Activated CD4-positive, alpha-beta T cell treated with anti-CD3 and anti-CD28 coated beads, Interleukin-2, amount 10 ng/mL, durations not matched to agents 24 days and 14 days (primary cell): ENCODE measurements at regions not wholly inside any gene's neighbourhood (a gene's known extent, or its start where the extent isn't known, plus 50 kb on each side); places are given as distances from the start of the nearest gene placed in this dataset.
"Not testable (repeated sequence)": the region's sequence is repeated elsewhere in the genome, so short reads cannot be mapped to it uniquely, and the experiment has no call there.

Experiments used
- DNase-seq: peaks from one replicate; pipeline ENCODE4 v3.0.0; 2022
- H3K27ac Mint-ChIP-seq: one replicate; pipeline ENCODE4 v1.8.0; 2022; ENCODE audit warnings: mild to moderate bottlenecking, mixed read lengths
- H3K27me3 Mint-ChIP-seq: one replicate; pipeline ENCODE4 v1.8.0; 2022; ENCODE audit warnings: mixed read lengths
- H3K36me3 Mint-ChIP-seq: one replicate; pipeline ENCODE4 v1.8.0; 2022; ENCODE audit warnings: low read depth, mild to moderate bottlenecking, mixed read lengths
- H3K4me1 Mint-ChIP-seq: one replicate; pipeline ENCODE4 v1.8.0; 2021; ENCODE audit warnings: mixed read lengths
- H3K4me3 Mint-ChIP-seq: one replicate; pipeline ENCODE4 v1.8.0; 2022; ENCODE audit warnings: mild to moderate bottlenecking, moderate library complexity, mixed read lengths
- H3K9me3 Mint-ChIP-seq: one replicate; pipeline ENCODE4 v1.8.0; 2021; ENCODE audit warnings: mixed read lengths
- intact Hi-C: fragments of 100-400 bp; cut with micrococcal nuclease; formaldehyde crosslinking; loops from one replicate; pipeline ENCODE4 v1.15.1; 2023

DNA sequence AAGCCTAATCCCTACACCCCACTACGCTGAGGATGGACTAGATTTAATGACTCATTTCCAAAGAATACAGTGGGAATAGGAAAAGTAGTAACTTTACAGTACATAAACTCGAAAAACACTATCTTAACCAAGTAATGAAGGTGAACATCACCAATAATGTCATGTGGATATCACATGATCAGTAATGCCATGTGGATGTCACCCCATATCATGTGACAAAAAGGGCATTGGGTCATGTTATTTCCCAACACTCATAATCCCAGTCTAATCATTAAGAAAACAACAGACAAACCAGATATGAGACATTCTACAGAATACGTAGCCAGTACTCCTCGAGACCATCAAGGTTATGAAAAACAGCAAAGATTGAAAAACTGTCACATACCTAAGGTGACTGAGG, 667.3 kb upstream of the CRIM1 start:
- Mint-ChIP-seq H3K36me3 (no peaks in the 10 kb centered on the region), H3K27ac (no peak overlapping the region), H3K9me3 (no peaks in the 10 kb centered on the region), H3K4me1 (no peaks in the 10 kb centered on the region), H3K4me3 (no peak overlapping the region), H3K27me3 (no peaks in the 10 kb centered on the region)
- DNase-seq, result no peak
- intact Hi-C loops, result no loop called here

DNA sequence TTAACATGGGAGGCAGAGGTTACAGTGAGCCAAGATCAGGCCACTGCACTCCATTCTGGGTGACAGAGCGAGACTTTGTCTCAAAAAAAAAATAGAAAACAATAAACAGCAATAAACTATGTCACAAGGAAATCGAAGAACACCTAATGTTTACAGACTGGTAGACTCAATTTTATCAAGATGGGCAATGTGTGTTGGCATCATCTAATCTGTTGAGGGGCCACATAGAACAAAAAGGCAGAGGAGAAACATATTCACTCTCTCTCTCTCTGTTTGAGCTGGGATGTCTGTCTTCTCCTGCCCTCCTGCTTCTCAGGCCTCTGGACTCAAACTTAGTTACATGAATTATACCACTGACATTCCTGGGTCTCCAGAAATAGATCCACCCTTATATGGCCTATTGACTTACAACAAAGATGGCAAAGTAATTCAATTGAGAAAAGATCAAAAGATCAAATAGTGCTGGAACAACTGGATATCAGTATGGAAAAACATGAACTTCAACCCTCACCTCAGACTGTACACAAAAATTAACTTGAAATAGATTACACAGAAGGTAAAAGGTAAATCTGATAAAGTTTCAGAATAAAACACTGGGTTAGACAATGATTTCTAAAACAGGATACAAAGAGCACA, 703.8 kb upstream of the CRIM1 start:
- intact Hi-C loops, result no loop called here
- Mint-ChIP-seq H3K27ac (no peak overlapping the region), H3K9me3 (no peaks in the 10 kb centered on the region), H3K4me3 (no peak overlapping the region), H3K27me3 (no peaks in the 10 kb centered on the region), H3K36me3 (no peaks in the 10 kb centered on the region), H3K4me1 (no peaks in the 10 kb centered on the region)
- no peak for DNase-seq

DNA sequence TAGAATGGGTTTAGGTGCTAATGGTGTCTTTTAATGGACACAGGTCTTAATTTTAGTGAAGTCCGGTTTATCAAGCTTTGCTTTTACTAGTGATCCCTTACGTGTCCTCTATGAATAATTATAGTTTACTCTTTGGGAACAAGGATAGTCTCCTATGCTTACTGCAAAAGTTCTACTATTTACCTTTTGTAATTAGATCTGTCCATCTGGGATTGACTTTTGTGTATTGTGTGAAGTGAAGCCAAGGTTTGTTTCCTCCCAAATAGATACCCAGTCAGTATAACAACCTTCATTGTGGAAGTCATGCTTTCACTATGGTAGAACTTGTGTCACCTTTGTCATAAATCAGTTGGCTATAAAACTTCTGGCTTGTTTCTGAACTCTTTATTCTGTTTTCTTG, 740.9 kb upstream of the CRIM1 start:
- intact Hi-C loops, result no loop called here
- DNase-seq, result no peak
- Mint-ChIP-seq H3K36me3 (no peaks in the 10 kb centered on the region), H3K9me3 (no peaks in the 10 kb centered on the region), H3K4me1 (no peaks in the 10 kb centered on the region), H3K4me3 (no peak overlapping the region), H3K27me3 (no peaks in the 10 kb centered on the region), H3K27ac (no peak overlapping the region)

DNA sequence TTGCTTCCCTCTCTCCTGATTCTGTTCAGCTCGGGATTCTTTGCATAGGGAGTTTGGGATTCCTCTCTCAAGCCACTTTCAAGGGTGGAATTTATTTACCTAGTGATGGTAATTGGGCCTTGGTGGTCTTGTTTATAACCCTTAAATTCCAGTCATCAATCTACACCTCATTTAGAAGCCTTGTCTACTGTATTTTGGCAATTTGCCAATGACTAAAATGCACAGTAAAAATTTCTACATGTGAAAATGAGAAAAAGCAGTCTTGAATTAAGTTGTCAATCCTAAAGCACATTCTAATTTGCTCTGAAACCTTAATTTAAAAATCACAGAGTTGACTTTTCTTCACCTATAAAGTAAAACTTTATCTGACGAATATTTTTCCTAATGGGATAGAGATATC, 749.2 kb upstream of the CRIM1 start:
- no peak overlapping the region for H3K4me3 Mint-ChIP-seq
- H3K4me1 Mint-ChIP-seq, result no peaks in the 10 kb centered on the region
- no peak for DNase-seq
- no peaks in the 10 kb centered on the region for H3K9me3 Mint-ChIP-seq
- no peaks in the 10 kb centered on the region for H3K27me3 Mint-ChIP-seq
- intact Hi-C loops, result no loop called here
- no peak overlapping the region for H3K27ac Mint-ChIP-seq
- no peaks in the 10 kb centered on the region for H3K36me3 Mint-ChIP-seq

DNA sequence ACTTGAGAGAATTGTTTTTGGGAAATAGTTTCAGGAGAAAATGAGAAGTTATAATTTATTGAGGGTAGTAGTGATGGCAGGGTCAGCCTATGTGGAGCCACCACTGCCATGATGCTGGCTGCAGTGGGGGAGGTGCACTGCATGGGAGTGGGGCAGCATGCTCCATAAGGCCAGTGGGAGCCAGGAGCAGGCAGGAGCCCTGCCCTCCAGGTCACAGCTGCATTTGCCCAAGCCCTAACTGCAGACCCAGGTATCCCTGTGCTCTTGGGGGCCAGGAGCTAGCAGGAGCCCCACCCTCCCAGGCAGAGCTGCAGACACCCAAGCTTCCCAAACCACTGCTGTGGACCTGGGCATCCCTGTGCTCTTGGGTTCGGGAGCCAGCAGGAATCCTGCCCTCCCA, 757.3 kb upstream of the CRIM1 start:
- H3K27me3 Mint-ChIP-seq, result no peaks in the 10 kb centered on the region
- no peaks in the 10 kb centered on the region for H3K4me1 Mint-ChIP-seq
- no peak for DNase-seq
- intact Hi-C loops, result no loop called here
- H3K36me3 Mint-ChIP-seq, result no peaks in the 10 kb centered on the region
- H3K27ac Mint-ChIP-seq, result no peak overlapping the region
- H3K9me3 Mint-ChIP-seq, result no peaks in the 10 kb centered on the region
- no peak overlapping the region for H3K4me3 Mint-ChIP-seq

DNA sequence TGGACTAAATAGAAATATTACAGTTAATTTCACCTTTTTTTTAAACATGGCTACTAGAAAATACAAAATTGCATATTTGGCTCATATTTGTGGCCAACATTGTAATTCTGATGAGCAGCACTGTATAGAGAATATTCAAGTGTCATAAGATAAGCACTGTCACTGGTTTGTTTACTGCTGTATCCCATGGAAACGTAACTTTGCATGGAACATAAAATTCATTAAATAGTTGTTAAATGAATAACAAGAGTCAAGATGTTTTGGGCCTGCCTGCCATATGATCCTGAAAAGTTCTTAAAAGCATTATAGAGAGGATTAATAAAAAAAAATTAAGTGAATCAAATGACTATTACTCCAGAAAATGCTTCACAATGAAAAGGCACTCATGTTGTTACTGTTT, 763.7 kb upstream of the CRIM1 start:
- Mint-ChIP-seq H3K36me3 (no peaks in the 10 kb centered on the region), H3K27me3 (no peaks in the 10 kb centered on the region), H3K4me3 (no peak overlapping the region), H3K27ac (no peak overlapping the region), H3K9me3 (no peaks in the 10 kb centered on the region), H3K4me1 (no peaks in the 10 kb centered on the region)
- no peak for DNase-seq
- intact Hi-C loops, result no loop called here

DNA sequence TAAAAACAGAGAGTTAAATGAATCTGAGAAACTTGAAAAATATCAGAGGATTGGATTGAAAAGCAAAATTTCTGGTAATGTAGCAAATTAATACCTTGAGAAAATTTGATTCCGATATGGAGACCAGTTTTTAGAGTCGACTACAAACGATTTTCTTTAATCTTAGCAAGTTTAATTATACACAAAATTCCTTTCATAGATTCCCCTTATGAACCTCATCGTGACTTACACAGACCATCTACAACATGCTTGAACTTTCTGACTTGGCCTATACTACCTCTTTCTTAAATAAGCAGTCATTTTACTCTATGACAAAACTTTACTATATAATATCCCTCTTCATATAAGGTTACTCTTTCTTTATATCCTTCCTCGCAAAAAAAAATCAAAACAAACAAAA, 769.6 kb upstream of the CRIM1 start:
- no peaks in the 10 kb centered on the region for H3K36me3 Mint-ChIP-seq
- H3K27me3 Mint-ChIP-seq, result no peaks in the 10 kb centered on the region
- no peaks in the 10 kb centered on the region for H3K4me1 Mint-ChIP-seq
- no peak overlapping the region for H3K4me3 Mint-ChIP-seq
- DNase-seq, result no peak
- no peak overlapping the region for H3K27ac Mint-ChIP-seq
- intact Hi-C loops, result no loop called here
- peaks cover 4% of the 10 kb centered on the region for H3K9me3 Mint-ChIP-seq

DNA sequence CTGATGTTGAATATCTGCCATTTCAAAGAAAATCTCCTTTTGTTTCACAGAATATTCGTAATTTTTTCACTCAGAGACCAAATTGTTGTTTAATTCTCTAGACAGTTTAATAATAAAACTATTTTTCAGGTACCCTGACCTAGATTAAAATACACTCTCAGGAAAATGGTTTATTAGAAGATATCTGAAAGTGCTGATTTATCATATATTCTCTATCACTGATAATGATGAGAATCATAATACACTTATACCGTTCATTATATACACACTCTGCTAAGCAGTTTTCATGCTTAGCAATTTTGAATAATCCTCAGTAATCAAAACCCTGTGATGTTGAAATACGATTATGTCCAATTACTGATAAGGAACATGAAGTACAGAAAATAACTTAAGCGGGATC, 772.9 kb upstream of the CRIM1 start:
- peaks cover 4% of the 10 kb centered on the region for H3K9me3 Mint-ChIP-seq
- no peaks in the 10 kb centered on the region for H3K36me3 Mint-ChIP-seq
- no peak for DNase-seq

DNA sequence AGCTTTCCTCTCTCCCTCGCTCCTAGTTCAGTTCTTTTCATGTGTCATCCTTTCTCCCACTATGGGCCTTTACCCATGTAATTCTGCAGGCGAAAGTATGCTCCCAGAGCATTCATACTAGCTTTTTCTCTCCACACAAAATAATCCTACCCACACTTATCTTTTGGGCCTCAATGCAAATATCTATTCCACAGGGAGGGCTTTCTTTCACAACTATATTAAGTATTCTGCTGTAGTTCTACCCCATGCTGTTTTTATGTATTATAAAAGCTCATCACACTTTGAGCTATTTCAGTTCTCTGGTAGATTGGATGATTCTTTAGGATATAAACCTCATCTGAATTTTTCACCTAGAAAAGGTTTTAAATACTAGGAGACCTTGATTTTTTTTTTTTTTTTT, 774.6 kb upstream of the CRIM1 start:
- DNase-seq, result no peak
- H3K27ac Mint-ChIP-seq, result no peak overlapping the region
- intact Hi-C loops, result no loop called here
- H3K4me1 Mint-ChIP-seq, result no peaks in the 10 kb centered on the region
- no peak overlapping the region for H3K4me3 Mint-ChIP-seq
- no peaks in the 10 kb centered on the region for H3K27me3 Mint-ChIP-seq
- peaks cover under 1% of the 10 kb centered on the region for H3K9me3 Mint-ChIP-seq
- H3K36me3 Mint-ChIP-seq, result no peaks in the 10 kb centered on the region

More for the DNA sequence above, 772.9 kb upstream of the CRIM1 start:
- Mint-ChIP-seq H3K27ac (no peak overlapping the region), H3K4me3 (no peak overlapping the region), H3K27me3 (no peaks in the 10 kb centered on the region), H3K4me1 (no peaks in the 10 kb centered on the region)
- intact Hi-C loops, result no loop called here

DNA sequence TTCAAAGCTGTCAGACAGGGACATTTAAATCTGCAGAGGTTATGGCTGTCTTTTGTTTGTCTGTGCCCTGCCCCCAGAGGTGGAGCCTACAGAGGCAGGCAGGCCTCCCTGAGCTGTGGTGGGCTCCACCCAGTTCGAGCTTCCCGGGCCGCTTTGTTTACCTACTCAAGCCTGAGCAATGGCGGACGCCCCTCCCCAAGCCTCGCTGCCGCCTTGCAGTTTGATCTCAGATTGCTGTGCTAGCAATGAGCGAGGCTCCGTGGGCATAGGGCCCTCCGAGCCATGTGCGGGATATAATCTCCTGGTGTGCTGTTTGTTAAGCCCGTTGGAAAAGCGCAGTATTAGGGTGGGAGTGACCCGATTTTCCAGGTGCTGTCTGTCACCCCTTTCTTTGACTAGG, 787.0 kb upstream of the CRIM1 start:
- H3K27me3 Mint-ChIP-seq, H3K4me3 Mint-ChIP-seq, H3K4me1 Mint-ChIP-seq, H3K36me3 Mint-ChIP-seq, DNase-seq, intact Hi-C loops, H3K9me3 Mint-ChIP-seq, H3K27ac Mint-ChIP-seq: not testable (repeated sequence)

DNA sequence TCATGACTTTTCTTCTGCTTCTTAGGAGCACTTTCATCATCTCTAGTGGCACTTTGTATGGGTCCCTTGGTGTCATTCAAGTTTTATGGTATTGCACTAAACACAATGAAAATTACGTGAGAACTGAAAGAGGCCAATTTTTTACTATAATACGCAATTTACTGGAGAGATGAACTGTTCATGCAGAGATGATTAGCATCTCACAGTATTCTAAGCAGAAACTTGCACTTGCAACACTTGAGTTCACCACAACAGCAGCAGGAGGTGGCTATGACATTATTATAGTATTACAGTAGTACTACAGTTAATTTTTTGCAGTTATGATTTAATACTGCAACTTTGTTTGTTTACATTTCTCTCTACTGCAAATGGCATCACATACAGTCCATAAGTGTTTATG, 793.1 kb upstream of the CRIM1 start:
- Mint-ChIP-seq H3K36me3 (no peaks in the 10 kb centered on the region), H3K4me3 (no peak overlapping the region), H3K9me3 (peaks cover 3% of the 10 kb centered on the region), H3K27ac (no peak overlapping the region), H3K27me3 (no peaks in the 10 kb centered on the region), H3K4me1 (no peaks in the 10 kb centered on the region)
- no peak for DNase-seq
- intact Hi-C loops, result no loop called here

DNA sequence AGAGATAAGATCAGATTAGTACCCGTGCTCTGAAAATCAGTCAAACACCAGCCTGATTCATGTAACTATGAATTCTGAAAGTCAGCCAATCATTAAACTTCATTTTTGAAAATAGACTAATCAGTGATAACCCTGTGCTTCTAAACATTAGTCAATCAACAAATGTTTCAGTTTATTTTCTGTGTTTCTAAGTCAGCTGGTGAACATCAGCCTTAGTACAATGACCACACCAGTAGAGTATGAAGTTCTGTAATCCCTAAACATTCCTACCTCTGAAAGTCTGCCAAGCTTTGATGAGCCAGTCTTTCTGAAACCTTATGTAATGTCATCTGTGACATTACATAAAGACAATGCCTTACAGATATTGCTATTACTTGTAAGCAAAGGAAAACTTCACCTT, 807.4 kb upstream of the CRIM1 start:
- intact Hi-C loops, result no loop called here
- no peak for DNase-seq
- Mint-ChIP-seq H3K9me3 (no peaks in the 10 kb centered on the region), H3K36me3 (no peaks in the 10 kb centered on the region), H3K4me3 (no peak overlapping the region), H3K27ac (no peak overlapping the region), H3K4me1 (no peaks in the 10 kb centered on the region), H3K27me3 (no peaks in the 10 kb centered on the region)

DNA sequence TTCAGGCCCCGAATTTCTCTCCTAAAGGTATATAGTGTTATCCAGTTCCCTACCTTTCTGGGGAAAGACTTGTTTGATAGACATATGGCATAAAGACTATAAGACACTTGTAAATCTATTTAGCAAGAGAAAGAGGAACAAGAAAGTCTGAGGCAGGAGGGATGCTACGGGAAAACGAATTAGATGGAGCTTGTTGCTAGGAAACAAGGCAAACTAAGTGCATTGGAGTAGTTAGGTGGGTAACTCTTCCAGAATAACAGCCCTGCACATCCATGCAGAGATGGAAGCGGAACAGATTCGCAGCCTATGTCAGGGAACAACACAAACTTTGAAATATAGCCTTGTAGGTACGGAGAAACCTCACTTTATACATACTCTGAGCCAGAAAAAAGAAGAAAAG, 810.3 kb upstream of the CRIM1 start:
- no peak overlapping the region for H3K4me3 Mint-ChIP-seq
- no peaks in the 10 kb centered on the region for H3K27me3 Mint-ChIP-seq
- H3K36me3 Mint-ChIP-seq, result no peaks in the 10 kb centered on the region
- intact Hi-C loops, result no loop called here
- H3K9me3 Mint-ChIP-seq, result no peaks in the 10 kb centered on the region
- no peaks in the 10 kb centered on the region for H3K4me1 Mint-ChIP-seq
- H3K27ac Mint-ChIP-seq, result no peak overlapping the region
- DNase-seq, result no peak

DNA sequence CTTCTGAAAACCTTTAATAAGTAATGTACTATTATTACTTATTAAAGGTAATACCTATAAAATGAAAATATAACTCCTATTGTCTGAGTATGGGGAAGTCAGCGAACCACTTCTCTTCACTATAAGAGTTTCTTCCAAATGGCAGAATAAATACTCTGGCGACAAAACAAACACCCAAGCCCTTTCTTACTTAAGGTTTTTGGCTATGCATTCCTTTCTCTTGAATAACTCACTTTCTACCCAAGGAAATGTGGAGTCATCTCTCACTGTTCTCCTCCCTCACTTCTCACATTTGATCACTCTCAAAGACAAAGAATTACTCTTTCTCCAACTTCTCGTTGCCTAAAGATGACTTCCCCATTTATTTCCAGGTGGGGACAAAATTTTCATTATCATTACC, 816.8 kb upstream of the CRIM1 start:
- intact Hi-C loops, result no loop called here
- no peak for DNase-seq
- Mint-ChIP-seq H3K4me1 (no peaks in the 10 kb centered on the region), H3K27ac (no peak overlapping the region), H3K27me3 (no peaks in the 10 kb centered on the region), H3K36me3 (no peaks in the 10 kb centered on the region), H3K9me3 (no peaks in the 10 kb centered on the region), H3K4me3 (no peak overlapping the region)

DNA sequence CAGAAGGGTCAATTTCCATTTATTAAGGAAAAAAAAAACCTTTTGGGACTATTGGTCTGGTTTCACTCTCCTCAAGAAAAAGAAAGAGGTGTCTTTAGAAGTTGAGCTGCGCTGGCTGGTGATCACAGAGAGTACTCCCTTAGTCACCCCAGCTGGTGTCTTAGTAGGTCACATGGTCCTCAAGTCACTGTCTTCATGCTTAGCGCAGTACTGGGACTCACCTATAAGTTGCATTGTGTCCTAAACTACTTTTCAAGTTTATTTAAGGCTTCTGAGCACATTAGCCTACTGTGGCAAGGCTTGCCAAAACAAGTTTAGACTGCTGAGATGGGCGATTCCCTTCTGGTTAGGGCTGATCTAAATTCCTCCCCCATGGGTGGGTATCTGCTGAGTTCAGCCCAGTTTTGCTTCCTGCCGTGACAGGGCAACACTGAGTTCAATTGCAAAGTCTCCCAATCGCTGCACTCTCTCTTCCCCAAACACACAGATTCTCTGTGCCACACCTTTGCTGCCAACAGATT, 824.9 kb upstream of the CRIM1 start:
- no peaks in the 10 kb centered on the region for H3K36me3 Mint-ChIP-seq

More for the DNA sequence above, 824.9 kb upstream of the CRIM1 start:
- peaks cover 4% of the 10 kb centered on the region for H3K9me3 Mint-ChIP-seq
- no peak for DNase-seq
- no peaks in the 10 kb centered on the region for H3K27me3 Mint-ChIP-seq
- no peaks in the 10 kb centered on the region for H3K4me1 Mint-ChIP-seq
- H3K27ac Mint-ChIP-seq, result no peak overlapping the region
- H3K4me3 Mint-ChIP-seq, result no peak overlapping the region
- intact Hi-C loops, result no loop called here
